Stimulated activated CD4-positive, alpha-beta T cell treated with anti-CD3 and anti-CD28 coated beads, TNF-alpha, amount 100 ng/mL, for 48 hours (primary cell): ENCODE measurements at regions not wholly inside any gene's neighbourhood (a gene's known extent, or its start where the extent isn't known, plus 50 kb on each side); places are given as distances from the start of the nearest gene placed in this dataset.
"Not testable (repeated sequence)": the region's sequence is repeated elsewhere in the genome, so short reads cannot be mapped to it uniquely, and the experiment has no call there.

Experiments
- DNase-seq, 3 donors: peaks; one replicate each; pipeline ENCODE4 v3.0.0-alpha.2; 2020; ENCODE audit warnings: low read depth in 3 of 3

GRCh38 chr12:127012109-127012508 lies 1254.9 kb upstream of the TMEM132C start:
- DNase-seq, result no peak

GRCh38 chr12:127013197-127013596 lies 1253.8 kb upstream of the TMEM132C start:
- no peak for DNase-seq

GRCh38 chr12:127014079-127014478 lies 1252.9 kb upstream of the TMEM132C start:
- no peak for DNase-seq

GRCh38 chr12:127024791-127025190 lies 1242.2 kb upstream of the TMEM132C start:
- DNase-seq, result no peak

GRCh38 chr12:127025545-127025944 lies 1241.4 kb upstream of the TMEM132C start:
- no peak for DNase-seq

GRCh38 chr12:127035011-127035879 lies 1231.7 kb upstream of the TMEM132C start:
- no peak for DNase-seq

- no peak for DNase-seq
These were observed 1228.8 kb upstream of the TMEM132C start for GRCh38 chr12:127038152-127038551.

GRCh38 chr12:127038761-127039160 lies 1228.2 kb upstream of the TMEM132C start:
- no peak for DNase-seq

- DNase-seq, result no peak
These were observed 1224.9 kb upstream of the TMEM132C start for GRCh38 chr12:127041985-127042625.

GRCh38 chr12:127043731-127044130 lies 1223.2 kb upstream of the TMEM132C start:
- no peak for DNase-seq

- no peak for DNase-seq
These were observed 1222.1 kb upstream of the TMEM132C start for GRCh38 chr12:127044836-127045235.

- no peak for DNase-seq
These were observed 1220.5 kb upstream of the TMEM132C start for GRCh38 chr12:127046467-127046866.

GRCh38 chr12:127048057-127048456 lies 1218.9 kb upstream of the TMEM132C start:
- DNase-seq, result no peak

- DNase-seq, result not testable (repeated sequence)
These were observed 1218.4 kb upstream of the TMEM132C start for GRCh38 chr12:127048525-127048924.

GRCh38 chr12:127051139-127051538 lies 1215.8 kb upstream of the TMEM132C start:
- DNase-seq, result no peak

GRCh38 chr12:127052511-127053232 lies 1214.3 kb upstream of the TMEM132C start:
- no peak for DNase-seq

GRCh38 chr12:127054531-127054930 lies 1212.4 kb upstream of the TMEM132C start:
- DNase-seq, result no peak

GRCh38 chr12:127060310-127060847 lies 1206.6 kb upstream of the TMEM132C start:
- DNase-seq, result no peak

- DNase-seq, result no peak
These were observed 1206.0 kb upstream of the TMEM132C start for GRCh38 chr12:127060933-127061332.

GRCh38 chr12:127063339-127064072 lies 1203.5 kb upstream of the TMEM132C start:
- no peak for DNase-seq

- no peak for DNase-seq
These were observed 1202.8 kb upstream of the TMEM132C start for GRCh38 chr12:127064207-127064606.
